ENCODE measurements at regions not wholly inside any gene's neighbourhood (a gene's known extent, or its start where the extent isn't known, plus 50 kb on each side); places are given as distances from the start of the nearest gene placed in this dataset.
"Not testable (repeated sequence)": the region's sequence is repeated elsewhere in the genome, so short reads cannot be mapped to it uniquely, and the experiment has no call there.

GRCh38 chr5:3489239-3489843 lies 106.3 kb upstream of the IRX1 start:
- DNase-seq (ENCODE audit: low read depth, low spot score): no peak
- no peaks in the 10 kb centered on the region for H3K27me3 ChIP-seq (ENCODE audit: control insufficient read depth, insufficient read depth, low read length)
- H3K9me3 ChIP-seq (ENCODE audit: control insufficient read depth, insufficient read depth, low read length): no peaks in the 10 kb centered on the region
- WGBS (ENCODE audit: insufficient coverage, insufficient read length): no CpG with 5 or more reads among the region's 21 CpGs
- H3K4me3 ChIP-seq (ENCODE audit: low read length): no peak overlapping the region
- H3K36me3 ChIP-seq (ENCODE audit: control insufficient read depth, insufficient read depth, low read length): no peaks in the 10 kb centered on the region
- H3K27ac ChIP-seq (ENCODE audit: low read length): no peak overlapping the region
- 0 out of 2 replicates have a peak, but pooled peaks cover 1% of the 10 kb centered on the region for H3K4me1 ChIP-seq (ENCODE audit: control insufficient read depth, insufficient read depth, low read length)

DNA sequence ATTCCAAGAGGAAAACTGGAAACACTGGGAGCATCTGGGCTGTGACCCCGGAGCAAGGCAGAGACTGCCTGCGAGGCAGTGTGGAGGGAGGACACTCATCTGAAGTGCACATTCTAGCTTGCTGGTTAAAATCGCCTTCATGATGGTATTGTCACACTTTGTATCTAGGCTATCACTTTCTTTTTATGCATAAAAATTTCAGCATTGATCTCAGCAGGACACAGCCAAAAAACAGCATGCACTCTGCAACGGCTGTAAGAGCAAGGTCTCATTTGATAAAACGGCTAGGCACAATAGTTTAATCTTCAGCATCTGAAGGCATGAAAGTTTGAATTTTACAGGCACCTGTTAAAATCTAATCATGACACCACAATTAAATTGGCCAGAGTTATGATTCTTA lies 110.8 kb upstream of the IRX1 start:
- 0 out of 2 replicates have a peak, but pooled peaks cover 1% of the 10 kb centered on the region for H3K4me1 ChIP-seq (ENCODE audit: control insufficient read depth, insufficient read depth, low read length)
- no CpG with 5 or more reads among the region's 5 CpGs for WGBS (ENCODE audit: insufficient coverage, insufficient read length)
- no peaks in the 10 kb centered on the region; the same call in 1 of the 2 replicates for H3K27me3 ChIP-seq (ENCODE audit: control insufficient read depth, insufficient read depth, low read length)
- no peaks in the 10 kb centered on the region for H3K9me3 ChIP-seq (ENCODE audit: control insufficient read depth, insufficient read depth, low read length)
- no peak overlapping the region for H3K27ac ChIP-seq (ENCODE audit: low read length)
- no peak for DNase-seq (ENCODE audit: low read depth, low spot score)
- H3K4me3 ChIP-seq (ENCODE audit: low read length): no peak overlapping the region
- H3K36me3 ChIP-seq (ENCODE audit: control insufficient read depth, insufficient read depth, low read length): no peaks in the 10 kb centered on the region

DNA sequence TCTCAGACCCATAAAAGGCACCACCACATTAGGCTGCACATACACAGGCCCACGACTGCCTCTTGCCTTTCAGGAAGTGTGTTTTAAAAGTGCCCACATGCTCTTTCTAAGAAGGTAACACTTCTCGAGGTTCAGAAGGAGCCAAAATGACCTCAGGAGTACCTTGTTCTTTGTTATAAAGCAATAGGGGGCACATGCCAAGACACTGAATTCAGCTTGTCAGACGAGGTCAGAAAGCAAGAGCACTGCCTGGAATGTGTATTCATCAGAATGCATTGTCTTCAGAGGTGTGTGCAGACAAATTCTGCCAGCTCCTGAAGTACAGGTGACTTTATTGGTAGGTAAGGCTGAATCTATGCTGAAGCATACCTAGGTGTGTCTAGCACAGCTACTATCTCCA lies 114.5 kb upstream of the IRX1 start:
- no peak overlapping the region for H3K27ac ChIP-seq (ENCODE audit: low read length)
- DNase-seq (ENCODE audit: low read depth, low spot score): no peak
- H3K4me1 ChIP-seq (ENCODE audit: control insufficient read depth, insufficient read depth, low read length): 0 out of 2 replicates have a peak, but pooled peaks cover 1% of the 10 kb centered on the region
- no peaks in the 10 kb centered on the region for H3K9me3 ChIP-seq (ENCODE audit: control insufficient read depth, insufficient read depth, low read length)
- WGBS (ENCODE audit: insufficient coverage, insufficient read length): no CpG with 5 or more reads among the region's 3 CpGs
- H3K36me3 ChIP-seq (ENCODE audit: control insufficient read depth, insufficient read depth, low read length): no peaks in the 10 kb centered on the region
- no peaks in the 10 kb centered on the region; the same call in 1 of the 2 replicates for H3K27me3 ChIP-seq (ENCODE audit: control insufficient read depth, insufficient read depth, low read length)
- H3K4me3 ChIP-seq (ENCODE audit: low read length): no peak overlapping the region

GRCh38 chr5:3475674-3476073 lies 120.0 kb upstream of the IRX1 start:
- no peak for DNase-seq (ENCODE audit: low read depth, low spot score)
- Histone ChIP-seq H3K36me3 (ENCODE audit: control insufficient read depth, insufficient read depth, low read length) (no peaks in the 10 kb centered on the region), H3K4me1 (ENCODE audit: control insufficient read depth, insufficient read depth, low read length) (no peaks in the 10 kb centered on the region), H3K9me3 (ENCODE audit: control insufficient read depth, insufficient read depth, low read length) (no peaks in the 10 kb centered on the region), H3K27ac (ENCODE audit: low read length) (no peak overlapping the region), H3K4me3 (ENCODE audit: low read length) (no peak overlapping the region), H3K27me3 (ENCODE audit: control insufficient read depth, insufficient read depth, low read length) (no peaks in the 10 kb centered on the region)
- no CpG with 5 or more reads among the region's 1 CpG for WGBS (ENCODE audit: insufficient coverage, insufficient read length)

GRCh38 chr5:3466392-3466791 lies 129.2 kb upstream of the IRX1 start:
- Histone ChIP-seq H3K9me3 (ENCODE audit: control insufficient read depth, insufficient read depth, low read length) (no peaks in the 10 kb centered on the region), H3K36me3 (ENCODE audit: control insufficient read depth, insufficient read depth, low read length) (no peaks in the 10 kb centered on the region), H3K27me3 (ENCODE audit: control insufficient read depth, insufficient read depth, low read length) (no peaks in the 10 kb centered on the region), H3K4me3 (ENCODE audit: low read length) (no peak overlapping the region), H3K27ac (ENCODE audit: low read length) (no peak overlapping the region), H3K4me1 (ENCODE audit: control insufficient read depth, insufficient read depth, low read length) (no peaks in the 10 kb centered on the region)
- no CpG with 5 or more reads among the region's 1 CpG for WGBS (ENCODE audit: insufficient coverage, insufficient read length)
- DNase-seq (ENCODE audit: low read depth, low spot score): no peak

DNA sequence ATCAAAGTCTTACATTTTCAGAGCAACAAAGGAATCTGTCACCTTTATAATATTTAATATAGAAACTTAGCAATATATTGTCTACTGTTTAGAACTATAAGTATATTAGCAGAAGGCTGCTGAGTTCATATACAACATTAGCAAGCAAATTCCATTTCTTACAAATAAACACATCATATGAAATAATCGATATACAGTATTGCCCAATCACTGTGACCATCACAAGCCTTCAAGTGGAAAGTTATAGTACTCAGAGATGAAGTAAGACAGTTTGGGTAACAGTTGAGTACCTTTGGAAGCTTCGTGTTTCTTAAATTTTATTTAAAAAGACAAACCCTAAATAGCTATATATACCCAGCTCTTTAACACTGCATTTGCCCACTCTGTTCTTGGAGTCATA lies 135.2 kb upstream of the IRX1 start:
- no peaks in the 10 kb centered on the region for H3K36me3 ChIP-seq (ENCODE audit: control insufficient read depth, insufficient read depth, low read length)
- no peak overlapping the region for H3K4me3 ChIP-seq (ENCODE audit: low read length)
- H3K27me3 ChIP-seq (ENCODE audit: control insufficient read depth, insufficient read depth, low read length): no peaks in the 10 kb centered on the region
- H3K4me1 ChIP-seq (ENCODE audit: control insufficient read depth, insufficient read depth, low read length): no peaks in the 10 kb centered on the region
- H3K9me3 ChIP-seq (ENCODE audit: control insufficient read depth, insufficient read depth, low read length): no peaks in the 10 kb centered on the region
- H3K27ac ChIP-seq (ENCODE audit: low read length): no peak overlapping the region
- no peak for DNase-seq (ENCODE audit: low read depth, low spot score)
- no CpG with 5 or more reads among the region's 2 CpGs for WGBS (ENCODE audit: insufficient coverage, insufficient read length)

DNA sequence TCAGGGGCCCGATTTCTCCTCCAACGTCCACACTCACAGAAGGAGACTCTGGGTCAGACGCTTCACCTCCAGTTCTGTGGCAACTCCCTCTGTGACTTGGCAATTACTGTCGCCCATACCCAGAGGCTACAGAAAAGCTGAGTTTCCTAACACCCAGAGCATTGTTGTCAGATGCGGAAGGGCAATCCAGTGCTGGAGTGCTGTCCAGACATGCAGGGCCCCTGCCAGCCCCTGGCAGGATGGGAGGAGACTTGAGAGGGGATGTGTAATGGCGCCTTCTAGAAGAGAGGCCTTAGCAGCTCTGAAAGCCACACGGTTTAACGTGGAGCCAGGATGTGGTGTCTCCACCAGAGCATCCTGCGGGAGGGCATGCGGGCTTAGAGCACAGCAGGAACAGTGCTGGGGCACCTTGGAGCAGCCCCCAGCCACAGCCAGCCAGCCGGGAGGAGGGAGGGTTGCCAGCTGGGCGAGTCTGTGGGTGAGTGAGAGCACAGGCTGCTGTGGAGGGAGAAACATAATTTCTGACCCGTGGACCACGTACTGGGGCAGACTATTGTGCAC lies 139.4 kb upstream of the IRX1 start:
- H3K9me3 ChIP-seq (ENCODE audit: control insufficient read depth, insufficient read depth, low read length): no peaks in the 10 kb centered on the region
- H3K27ac ChIP-seq (ENCODE audit: low read length): no peak overlapping the region
- no peak for DNase-seq (ENCODE audit: low read depth, low spot score)
- no peak overlapping the region for H3K4me3 ChIP-seq (ENCODE audit: low read length)
- WGBS (ENCODE audit: insufficient coverage, insufficient read length): no CpG with 5 or more reads among the region's 14 CpGs
- no peaks in the 10 kb centered on the region for H3K27me3 ChIP-seq (ENCODE audit: control insufficient read depth, insufficient read depth, low read length)
- H3K36me3 ChIP-seq (ENCODE audit: control insufficient read depth, insufficient read depth, low read length): no peaks in the 10 kb centered on the region
- H3K4me1 ChIP-seq (ENCODE audit: control insufficient read depth, insufficient read depth, low read length): no peaks in the 10 kb centered on the region

DNA sequence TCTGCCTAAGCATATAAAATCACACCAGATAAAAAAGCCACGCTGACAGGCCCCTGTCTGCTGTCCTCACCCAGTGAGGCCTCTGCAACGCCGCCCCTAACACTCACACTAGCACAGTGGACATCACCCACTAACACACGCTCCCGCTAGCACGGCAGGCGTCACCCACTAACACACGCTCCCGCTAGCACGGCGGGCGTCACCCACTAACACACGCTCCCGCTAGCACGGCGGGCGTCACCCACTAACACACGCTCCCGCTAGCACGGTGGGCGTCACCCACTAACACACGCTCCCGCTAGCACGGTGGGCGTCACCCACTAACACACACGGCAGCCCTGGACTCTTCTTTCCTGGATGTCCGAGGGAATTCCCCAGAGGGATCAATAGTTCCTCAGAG lies 141.6 kb upstream of the IRX1 start:
- not testable (repeated sequence) for H3K36me3 ChIP-seq (ENCODE audit: control insufficient read depth, insufficient read depth, low read length); H3K9me3 ChIP-seq (ENCODE audit: control insufficient read depth, insufficient read depth, low read length); H3K27ac ChIP-seq (ENCODE audit: low read length); H3K27me3 ChIP-seq (ENCODE audit: control insufficient read depth, insufficient read depth, low read length); H3K4me1 ChIP-seq (ENCODE audit: control insufficient read depth, insufficient read depth, low read length); H3K4me3 ChIP-seq (ENCODE audit: low read length); DNase-seq (ENCODE audit: low read depth, low spot score)
- no CpG with 5 or more reads among the region's 27 CpGs for WGBS (ENCODE audit: insufficient coverage, insufficient read length)

DNA sequence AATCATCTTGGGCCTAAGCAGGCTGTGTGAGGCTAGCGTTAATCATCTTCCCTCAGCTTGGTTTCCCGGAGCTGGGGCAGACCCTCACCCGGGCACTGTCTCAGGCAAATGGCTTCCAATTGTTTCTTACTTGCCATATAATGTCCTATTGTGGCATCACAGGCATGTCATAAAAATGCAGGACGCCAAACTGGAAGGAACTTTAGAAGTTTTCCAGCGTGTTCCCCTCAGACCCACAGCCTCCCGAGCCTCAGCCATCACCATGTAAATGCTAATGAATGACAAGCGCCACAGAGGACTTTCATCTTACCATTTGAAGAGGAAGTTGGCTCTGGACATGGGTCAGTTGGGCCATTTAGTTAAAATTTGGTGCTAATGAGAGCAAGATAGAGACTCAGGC lies 143.0 kb upstream of the IRX1 start:
- no peaks in the 10 kb centered on the region for H3K36me3 ChIP-seq (ENCODE audit: control insufficient read depth, insufficient read depth, low read length)
- no peak overlapping the region for H3K27ac ChIP-seq (ENCODE audit: low read length)
- DNase-seq (ENCODE audit: low read depth, low spot score): no peak
- H3K4me1 ChIP-seq (ENCODE audit: control insufficient read depth, insufficient read depth, low read length): no peaks in the 10 kb centered on the region
- no peaks in the 10 kb centered on the region for H3K27me3 ChIP-seq (ENCODE audit: control insufficient read depth, insufficient read depth, low read length)
- H3K4me3 ChIP-seq (ENCODE audit: low read length): no peak overlapping the region
- H3K9me3 ChIP-seq (ENCODE audit: control insufficient read depth, insufficient read depth, low read length): no peaks in the 10 kb centered on the region
- WGBS (ENCODE audit: insufficient coverage, insufficient read length): no CpG with 5 or more reads among the region's 7 CpGs

DNA sequence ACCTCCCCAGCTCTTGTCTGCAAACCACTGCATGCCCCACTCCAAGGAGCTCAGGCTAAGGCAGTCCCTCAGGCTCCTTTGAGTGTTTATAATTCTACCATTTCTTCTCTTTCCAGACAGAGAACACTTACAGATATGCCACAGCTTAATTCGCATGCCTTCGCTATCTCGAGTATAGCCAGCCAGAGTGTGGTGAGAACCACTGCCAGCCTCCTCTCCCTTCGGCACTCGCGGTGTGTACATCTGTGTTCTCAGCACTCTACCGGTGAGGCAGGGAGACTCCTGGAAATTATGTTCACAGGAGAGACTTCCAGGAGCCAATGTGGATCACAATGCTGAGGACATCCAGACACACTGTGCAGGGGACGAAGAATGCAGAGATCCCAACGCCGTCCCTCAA lies 143.7 kb upstream of the IRX1 start:
- no CpG with 5 or more reads among the region's 10 CpGs for WGBS (ENCODE audit: insufficient coverage, insufficient read length)

DNA sequence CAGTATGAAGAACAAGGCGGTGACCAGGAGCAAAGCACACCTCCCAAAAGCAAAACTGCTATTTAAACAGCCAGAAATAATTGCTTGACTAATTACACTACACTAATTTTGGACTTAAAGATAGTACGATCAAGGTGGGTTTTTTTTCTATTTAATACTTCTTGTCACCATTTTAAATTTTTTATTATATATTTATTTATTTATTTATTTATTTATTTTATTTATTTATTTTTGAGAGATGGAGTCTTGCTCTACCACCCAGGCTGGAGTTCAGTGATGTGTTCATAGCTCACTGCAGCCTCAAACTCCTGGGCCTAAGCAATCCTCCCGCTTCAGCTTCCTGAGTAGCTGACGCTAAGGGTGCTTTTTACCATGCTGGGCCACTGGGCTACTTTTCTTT lies 146.2 kb upstream of the IRX1 start:
- WGBS (ENCODE audit: insufficient coverage, insufficient read length): no CpG with 5 or more reads among the region's 4 CpGs
- DNase-seq (ENCODE audit: low read depth, low spot score): no peak
- Histone ChIP-seq H3K4me3 (ENCODE audit: low read length) (no peak overlapping the region), H3K36me3 (ENCODE audit: control insufficient read depth, insufficient read depth, low read length) (no peaks in the 10 kb centered on the region), H3K9me3 (ENCODE audit: control insufficient read depth, insufficient read depth, low read length) (no peaks in the 10 kb centered on the region), H3K27ac (ENCODE audit: low read length) (no peak overlapping the region), H3K4me1 (ENCODE audit: control insufficient read depth, insufficient read depth, low read length) (no peaks in the 10 kb centered on the region), H3K27me3 (ENCODE audit: control insufficient read depth, insufficient read depth, low read length) (no peaks in the 10 kb centered on the region)

More for the DNA sequence above, 143.7 kb upstream of the IRX1 start:
- no peaks in the 10 kb centered on the region for H3K27me3 ChIP-seq (ENCODE audit: control insufficient read depth, insufficient read depth, low read length)
- no peak for DNase-seq (ENCODE audit: low read depth, low spot score)
- H3K36me3 ChIP-seq (ENCODE audit: control insufficient read depth, insufficient read depth, low read length): no peaks in the 10 kb centered on the region
- H3K4me1 ChIP-seq (ENCODE audit: control insufficient read depth, insufficient read depth, low read length): no peaks in the 10 kb centered on the region
- no peaks in the 10 kb centered on the region for H3K9me3 ChIP-seq (ENCODE audit: control insufficient read depth, insufficient read depth, low read length)
- H3K27ac ChIP-seq (ENCODE audit: low read length): no peak overlapping the region
- no peak overlapping the region for H3K4me3 ChIP-seq (ENCODE audit: low read length)

All from iPS DF 6.9 (cell line).